ENCODE measurements at regions not wholly inside any gene's neighbourhood (a gene's known extent, or its start where the extent isn't known, plus 50 kb on each side); places are given as distances from the start of the nearest gene placed in this dataset.
"Not testable (repeated sequence)": the region's sequence is repeated elsewhere in the genome, so short reads cannot be mapped to it uniquely, and the experiment has no call there.

DNA sequence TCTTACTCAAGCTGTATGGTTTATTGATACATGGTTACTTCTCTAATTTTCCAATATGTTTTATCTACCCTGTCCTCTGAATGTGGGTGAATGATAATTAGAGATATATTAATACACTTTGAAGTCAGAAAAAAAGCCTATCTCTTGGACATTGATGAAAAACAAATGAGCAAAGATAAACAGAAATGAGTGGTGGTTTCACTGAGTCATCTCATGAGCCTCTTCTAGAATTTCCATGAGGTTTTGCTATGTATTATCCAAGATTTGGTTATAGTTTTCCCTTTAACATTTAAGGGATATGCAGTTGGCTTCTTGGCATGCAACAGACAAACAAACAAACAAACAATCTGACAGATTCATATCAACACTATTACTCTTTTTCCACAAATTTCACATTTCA, 586.8 kb downstream of the RFPL4B start:
- no peak for DNase-seq (ENCODE audit: low read depth in 2 of 2)

DNA sequence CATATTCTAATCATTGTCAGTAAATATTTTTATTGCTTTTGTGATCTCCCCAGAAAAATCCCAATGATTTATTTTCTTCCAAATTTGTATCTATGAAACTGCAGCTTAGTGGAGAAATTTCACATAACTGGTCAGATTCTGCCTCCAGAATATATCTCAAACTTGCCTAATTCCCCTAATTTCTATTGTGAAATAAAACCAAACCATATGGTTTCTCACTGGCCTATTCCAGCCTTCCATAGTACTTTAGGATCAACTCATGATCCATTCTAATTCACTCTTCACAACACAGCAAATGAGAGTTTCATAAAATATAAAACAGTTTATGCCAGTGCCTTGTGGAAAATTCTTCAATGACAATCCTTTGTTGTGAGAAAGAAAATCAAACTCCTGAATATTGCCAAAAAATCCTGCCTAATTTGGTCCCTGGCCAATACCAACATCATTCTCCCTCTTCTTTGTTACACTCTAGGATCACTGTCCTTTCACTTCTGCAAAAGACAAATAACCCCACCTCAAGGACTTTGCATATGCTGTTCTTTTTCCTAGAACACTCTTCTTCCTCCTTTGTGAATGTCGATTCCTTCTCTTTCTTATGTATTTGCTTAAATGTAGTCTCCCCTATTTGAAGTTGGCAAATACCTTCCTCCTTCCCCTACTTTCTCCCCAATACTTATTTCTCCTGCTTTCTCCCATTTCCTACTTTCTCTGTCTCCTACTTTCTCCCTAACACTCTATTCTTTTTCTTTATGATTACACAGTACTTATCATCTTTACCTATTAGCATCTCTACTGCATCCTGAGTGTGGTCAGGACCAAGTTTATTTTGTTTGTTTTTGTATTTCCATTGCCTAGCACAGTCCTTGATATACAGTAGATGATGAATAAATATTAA, 587.5 kb downstream of the RFPL4B start:
- DNase-seq (ENCODE audit: low read depth in 2 of 2), result no peak

GRCh38 chr6:112935402-112936078, 588.4 kb downstream of the RFPL4B start:
- no peak for DNase-seq (ENCODE audit: low read depth in 2 of 2)

GRCh38 chr6:112936079-112936472, 588.9 kb downstream of the RFPL4B start:
- DNase-seq (ENCODE audit: low read depth in 2 of 2), result no peak

GRCh38 chr6:112936504-112936903, 589.4 kb downstream of the RFPL4B start:
- no peak for DNase-seq (ENCODE audit: low read depth in 2 of 2)

DNA sequence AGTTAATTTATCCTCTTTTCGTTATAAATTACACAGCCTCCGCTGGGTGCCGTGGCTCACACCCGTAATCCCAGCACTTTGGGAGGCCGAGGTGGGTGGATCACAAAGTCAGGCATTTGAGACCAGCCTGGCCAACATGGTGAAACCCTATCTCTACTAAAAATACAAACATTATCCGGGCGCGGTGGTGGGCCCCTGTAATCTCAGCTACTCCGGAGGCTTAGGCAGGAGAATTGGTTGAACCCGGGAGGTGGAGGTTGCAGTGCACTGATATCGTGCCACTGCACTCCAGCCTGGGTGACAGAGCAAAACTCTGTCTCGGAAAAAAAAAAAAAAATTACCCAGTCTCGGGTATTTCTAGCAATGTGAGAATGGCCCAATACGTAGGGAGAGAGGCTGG, 590.6 kb downstream of the RFPL4B start:
- not testable (repeated sequence) for DNase-seq (ENCODE audit: low read depth in 2 of 2)

DNA sequence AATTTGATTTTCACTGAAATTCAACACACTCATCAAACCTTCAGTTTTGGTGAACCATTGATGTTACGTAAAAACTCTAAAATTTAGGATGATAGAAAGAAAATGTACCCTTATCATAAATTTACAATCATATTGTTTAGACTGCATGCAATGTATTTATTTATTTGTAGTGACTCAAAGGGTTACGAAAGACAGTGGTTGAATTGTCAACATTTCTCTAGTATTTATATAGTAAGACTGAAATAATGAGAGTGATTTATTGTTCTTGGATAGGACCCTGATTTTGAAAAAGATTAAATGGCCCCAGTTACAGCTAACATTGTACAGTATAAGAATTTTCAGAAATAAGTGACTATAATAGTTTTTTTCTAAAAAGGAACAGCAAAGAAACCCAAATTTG, 591.5 kb downstream of the RFPL4B start:
- no peak for DNase-seq (ENCODE audit: low read depth in 2 of 2)

- DNase-seq (ENCODE audit: low read depth in 2 of 2), result no peak
Observed at GRCh38 chr6:112939563-112939962, 592.4 kb downstream of the RFPL4B start.

GRCh38 chr6:112941613-112942012, 594.5 kb downstream of the RFPL4B start:
- no peak for DNase-seq (ENCODE audit: low read depth in 2 of 2)

- DNase-seq (ENCODE audit: low read depth in 2 of 2), result no peak
Observed at GRCh38 chr6:112946051-112946450, 598.9 kb downstream of the RFPL4B start.

DNA sequence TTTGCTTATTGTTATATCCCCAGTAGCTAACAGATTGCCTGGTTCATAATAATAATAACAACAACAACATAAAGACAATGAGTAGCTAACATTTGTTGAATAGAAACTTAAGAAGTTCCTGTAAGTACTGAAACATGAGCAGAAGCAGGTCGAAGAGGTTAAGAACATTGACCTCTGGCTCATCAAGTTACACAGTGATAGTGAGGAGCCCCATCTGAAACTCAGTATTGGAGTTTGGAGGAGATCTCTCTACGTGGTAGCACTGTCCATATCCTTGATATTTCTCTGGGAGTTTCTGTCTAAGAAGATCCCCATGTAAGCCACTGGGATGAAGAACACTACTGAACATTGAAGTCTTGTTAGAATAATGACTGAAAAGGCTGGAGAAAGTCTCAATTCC, 600.4 kb downstream of the RFPL4B start:
- DNase-seq (ENCODE audit: low read depth in 2 of 2), result no peak

DNA sequence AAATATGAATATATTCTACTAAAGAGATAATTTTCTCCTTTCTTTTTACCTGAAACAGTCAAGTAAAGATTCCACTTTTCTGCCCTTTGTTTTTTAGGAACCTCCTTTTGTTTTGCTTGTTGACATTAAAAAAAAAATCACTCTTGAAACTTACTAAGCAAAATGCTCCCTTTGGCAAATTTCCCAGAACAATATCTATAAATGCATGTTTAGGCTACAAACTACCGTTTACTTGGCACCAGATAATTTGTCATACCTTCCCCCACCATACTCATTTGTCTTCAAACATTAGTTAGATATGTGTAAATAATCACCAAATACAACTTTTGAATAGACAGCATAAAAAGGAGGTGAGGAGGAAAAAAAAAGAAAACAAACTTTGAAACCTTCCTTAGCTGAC, 604.7 kb downstream of the RFPL4B start:
- no peak for DNase-seq (ENCODE audit: low read depth in 2 of 2)

GRCh38 chr6:112955743-112956142, 608.6 kb downstream of the RFPL4B start:
- DNase-seq (ENCODE audit: low read depth in 2 of 2), result not testable (repeated sequence)

GRCh38 chr6:112956696-112957535, 609.8 kb downstream of the RFPL4B start:
- no peak for DNase-seq (ENCODE audit: low read depth in 2 of 2)

DNA sequence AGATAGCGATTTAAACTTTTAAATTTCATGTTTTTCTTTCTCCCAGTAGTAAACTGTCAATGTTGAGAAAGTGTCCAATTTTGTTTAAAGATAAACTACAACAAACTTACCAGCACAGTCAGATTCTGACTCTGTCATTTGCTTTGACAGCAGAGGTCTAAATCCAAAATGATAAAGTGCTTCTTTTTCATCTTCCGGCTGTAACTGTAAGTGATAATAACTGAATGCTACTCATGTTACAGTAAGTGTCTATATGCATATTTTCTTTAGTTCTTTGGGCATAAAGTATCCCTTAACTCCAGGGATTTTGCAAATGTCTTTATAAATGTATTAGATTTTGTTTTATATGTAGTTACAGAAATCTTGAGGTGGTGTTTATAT, 610.4 kb downstream of the RFPL4B start:
- DNase-seq (ENCODE audit: low read depth in 2 of 2), result no peak

- not testable (repeated sequence) for DNase-seq (ENCODE audit: low read depth in 2 of 2)
Observed at GRCh38 chr6:112960130-112960529, 613.0 kb downstream of the RFPL4B start.

DNA sequence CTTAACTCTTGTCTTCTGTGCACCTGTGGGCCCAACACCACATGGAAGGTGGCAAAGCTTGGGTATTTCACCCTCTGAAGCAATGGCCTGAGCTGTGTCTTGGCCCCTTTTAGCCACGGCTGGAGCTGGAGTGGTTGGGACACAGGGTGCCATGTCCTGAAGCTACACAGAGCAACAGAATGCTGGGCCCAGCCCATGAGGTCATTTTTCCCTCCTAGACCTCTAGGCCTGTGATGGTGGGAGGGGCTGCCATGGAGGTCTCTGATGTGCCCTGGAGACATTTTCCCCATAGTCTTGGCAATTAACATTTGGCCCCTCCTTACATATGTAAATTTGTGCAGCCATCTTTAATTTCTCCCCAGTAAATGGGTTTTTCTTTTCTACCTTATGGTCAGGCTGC, 620.8 kb downstream of the RFPL4B start:
- DNase-seq (ENCODE audit: low read depth in 2 of 2), result no peak

DNA sequence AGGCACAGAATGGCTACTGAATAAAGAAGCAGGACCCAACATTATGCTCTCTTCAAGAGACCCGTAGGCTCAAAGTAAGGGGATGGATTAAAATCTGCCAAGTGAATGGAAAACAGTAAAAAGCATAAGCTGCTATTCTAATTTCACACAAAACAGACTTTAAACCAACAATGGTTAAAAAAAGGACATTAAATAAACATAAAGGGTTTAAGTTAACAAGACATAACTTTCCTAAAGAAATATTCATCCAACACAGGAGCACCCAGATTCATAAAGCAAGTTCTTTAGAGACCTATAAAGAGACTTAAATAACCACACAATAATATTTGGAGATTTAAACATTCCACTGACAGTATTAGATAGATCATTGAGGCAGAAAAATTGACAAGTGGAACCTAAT, 624.5 kb downstream of the RFPL4B start:
- DNase-seq (ENCODE audit: low read depth in 2 of 2), result no peak

DNA sequence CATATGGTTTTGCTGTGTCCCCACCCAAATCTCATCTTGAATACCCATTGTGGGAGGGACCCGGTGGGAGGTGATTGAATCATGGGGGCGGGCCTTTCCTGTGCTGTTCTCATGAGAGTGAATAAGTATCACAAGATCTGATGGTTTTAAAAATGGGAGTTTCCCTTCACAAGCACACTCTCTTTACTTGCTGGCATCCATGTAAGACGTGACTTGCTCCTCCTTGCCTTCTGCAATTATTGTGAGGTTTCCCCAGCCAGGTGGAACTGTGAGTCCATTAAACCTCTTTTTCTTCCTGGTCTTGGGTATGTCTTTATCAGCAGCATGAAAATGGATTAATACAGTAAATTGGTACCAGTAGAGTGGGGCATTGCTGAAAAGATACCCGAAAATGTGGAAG, 627.8 kb downstream of the RFPL4B start:
- not testable (repeated sequence) for DNase-seq (ENCODE audit: low read depth in 2 of 2)

DNA sequence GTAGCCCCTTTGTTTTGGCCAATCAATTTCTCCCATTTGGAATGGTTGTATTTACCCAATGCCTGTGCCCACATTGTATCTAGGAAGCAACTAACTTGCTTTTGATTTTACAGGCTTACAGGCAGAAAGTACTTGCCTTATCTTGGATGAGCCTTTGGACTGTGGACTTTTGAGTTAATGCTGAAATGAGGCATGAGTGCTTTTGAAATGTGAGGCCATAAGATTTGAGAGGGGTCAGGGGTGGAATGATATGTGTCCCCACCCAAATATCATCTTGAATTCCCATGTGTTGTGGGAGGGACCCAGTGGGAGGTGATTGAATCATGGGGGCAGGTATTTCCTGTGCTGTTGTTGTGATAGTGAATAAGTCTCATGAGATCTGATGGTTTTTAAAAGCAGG, 629.4 kb downstream of the RFPL4B start:
- not testable (repeated sequence) for DNase-seq (ENCODE audit: low read depth in 2 of 2)

GRCh38 chr6:112979830-112980229, 632.7 kb downstream of the RFPL4B start:
- DNase-seq (ENCODE audit: low read depth in 2 of 2), result no peak

- DNase-seq (ENCODE audit: low read depth in 2 of 2), result no peak
Observed at GRCh38 chr6:112980676-112981075, 633.5 kb downstream of the RFPL4B start.

Measured in activated CD4-positive, alpha-beta T cell treated with anti-CD3 and anti-CD28 coated beads for 24 hours (primary cell).